Uterus (tissue), 2 donors: ENCODE measurements at regions not wholly inside any gene's neighbourhood (a gene's known extent, or its start where the extent isn't known, plus 50 kb on each side); places are given as distances from the start of the nearest gene placed in this dataset.

ENCODE experiments used
- POLR2A ChIP-seq, 2 donors: fragments of 450-650 bp; IDR thresholded peaks; one replicate each; pipeline ENCODE4 v1.6.1; 2016; ENCODE audit warnings: antibody characterized with exemption in 2 of 2, mild to moderate bottlenecking in 1 of 2, moderate library complexity in 1 of 2
- TF ChIP-seq, protein P1 (sequence below), 4 experiments: fragments of 200-600 bp in 2 of 4; fragments of 450-650 bp in 2 of 4; sonication (generic) in 2 of 4; IDR thresholded peaks; one replicate each; pipeline ENCODE4 v1.5.1; 2016 to 2019; ENCODE audit warnings: antibody characterized with exemption in 4 of 4, mild to moderate bottlenecking in 2 of 4, moderate library complexity in 1 of 4

DNA sequence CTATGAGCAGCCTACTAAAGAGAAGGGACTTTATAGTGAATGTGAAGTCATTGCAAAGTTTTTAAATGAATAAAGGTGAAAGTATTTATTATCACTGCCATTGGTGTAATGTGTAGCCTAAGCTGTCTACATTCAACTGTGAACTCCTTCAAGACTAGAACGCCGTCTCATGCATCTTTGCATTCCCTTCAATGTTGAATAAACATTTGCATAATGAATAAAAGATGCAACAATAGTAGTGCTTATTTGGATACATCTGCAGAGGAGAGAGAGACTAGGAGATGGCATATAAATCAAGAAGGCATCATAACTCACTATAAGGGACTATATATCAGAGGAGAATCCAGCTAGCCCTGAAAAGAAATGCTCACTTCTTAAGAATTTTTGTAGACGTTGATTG, 1623.8 kb upstream of the TENM3 start:
- TF ChIP-seq, protein P1, sequence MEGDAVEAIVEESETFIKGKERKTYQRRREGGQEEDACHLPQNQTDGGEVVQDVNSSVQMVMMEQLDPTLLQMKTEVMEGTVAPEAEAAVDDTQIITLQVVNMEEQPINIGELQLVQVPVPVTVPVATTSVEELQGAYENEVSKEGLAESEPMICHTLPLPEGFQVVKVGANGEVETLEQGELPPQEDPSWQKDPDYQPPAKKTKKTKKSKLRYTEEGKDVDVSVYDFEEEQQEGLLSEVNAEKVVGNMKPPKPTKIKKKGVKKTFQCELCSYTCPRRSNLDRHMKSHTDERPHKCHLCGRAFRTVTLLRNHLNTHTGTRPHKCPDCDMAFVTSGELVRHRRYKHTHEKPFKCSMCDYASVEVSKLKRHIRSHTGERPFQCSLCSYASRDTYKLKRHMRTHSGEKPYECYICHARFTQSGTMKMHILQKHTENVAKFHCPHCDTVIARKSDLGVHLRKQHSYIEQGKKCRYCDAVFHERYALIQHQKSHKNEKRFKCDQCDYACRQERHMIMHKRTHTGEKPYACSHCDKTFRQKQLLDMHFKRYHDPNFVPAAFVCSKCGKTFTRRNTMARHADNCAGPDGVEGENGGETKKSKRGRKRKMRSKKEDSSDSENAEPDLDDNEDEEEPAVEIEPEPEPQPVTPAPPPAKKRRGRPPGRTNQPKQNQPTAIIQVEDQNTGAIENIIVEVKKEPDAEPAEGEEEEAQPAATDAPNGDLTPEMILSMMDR (IDR thresholded peaks at IDR 0.05), result no peak
- no peak for TF ChIP-seq POLR2A (IDR thresholded peaks at IDR 0.05)
